GM12878 (cell line): ENCODE measurements at regions not wholly inside any gene's neighbourhood (a gene's known extent, or its start where the extent isn't known, plus 50 kb on each side); places are given as distances from the start of the nearest gene placed in this dataset.

ENCODE experiments used
- ATAC-seq: fragments of 200-7000 bp; cut with Tn5 transposase; 3 replicates; pipeline ENCODE4 v1.9.1; 2020; ENCODE audit warnings: mild to moderate bottlenecking, moderate library complexity
- BruUV-seq: library from RNA; stranded (reverse); fragments of 400-500 nt; replicated peaks from 2 replicates; lab custom pipeline; 2021; lab: Mats Ljungman, UMichigan
- CTCF ChIA-PET: fragments of 300-600 bp; sonication (Branson Sonifier 250); formaldehyde crosslinking; extraction: SDS; loops from one replicate; lab custom pipeline; 2021; ENCODE audit warnings: inconsistent platforms; lab: Yijun Ruan, JAX
- POLR2A ChIA-PET: fragments of 350-600 bp; formaldehyde crosslinking; extraction: SDS; loops from one replicate; lab custom pipeline; 2021; ENCODE audit warnings: inconsistent platforms; lab: Charles Lee
- RAD21 ChIA-PET: fragments of 300-600 bp; sonication (Branson Sonifier 250); formaldehyde crosslinking; loops from one replicate; lab custom pipeline; 2023; ENCODE audit warnings: antibody characterized with exemption; ENCODE audit not compliant: unreplicated experiment; lab: Charles Lee
- SMC1A ChIA-PET: fragments of 300-600 bp; sonication (Branson Sonifier 250); formaldehyde crosslinking; loops from one replicate; lab custom pipeline; 2023; ENCODE audit not compliant: unreplicated experiment, uncharacterized antibody; lab: Charles Lee
- DNase-seq: peaks from one replicate; pipeline ENCODE4 v3.0.0-alpha.2; 2011; ENCODE audit warnings: low read depth, low spot score
- FAIRE-seq: peaks from 3 replicates; lab custom pipeline; 2011; peaks lifted over from hg19 to GRCh38; lab: Jason Lieb, UNC
- H2AFZ ChIP-seq: 2 replicates; pipeline ENCODE4 v1.6.0; 2011; ENCODE audit warnings: low read depth, low read length, control low read depth; ENCODE audit not compliant: control insufficient read depth
- H3K27ac ChIP-seq: 2 replicates; pipeline ENCODE4 v1.5.1; 2011; ENCODE audit warnings: control low read depth; ENCODE audit not compliant: control insufficient read depth, insufficient read depth
- H3K27me3 ChIP-seq, 2 experiments: replicated peaks in 1 of 2; 2 replicates each; pipeline versions ENCODE4 v1.6.0 to v1.6.1; 2011; ENCODE audit warnings: low read length in 1 of 2; ENCODE audit not compliant: control insufficient read depth in 2 of 2, insufficient read depth in 2 of 2
- H3K36me3 ChIP-seq, 2 experiments: 2 replicates each; pipeline ENCODE4 v1.5.1; 2011; ENCODE audit warnings: low read length in 1 of 2; ENCODE audit not compliant: control insufficient read depth in 2 of 2, insufficient read depth in 2 of 2
- H3K4me1 ChIP-seq: 2 replicates; pipeline ENCODE4 v1.6.1; 2011; ENCODE audit warnings: mild to moderate bottlenecking, low read length, moderate library complexity, mixed read lengths; ENCODE audit not compliant: control insufficient read depth, insufficient read depth
- H3K4me2 ChIP-seq: 2 replicates; pipeline ENCODE4 v1.6.0; 2011; ENCODE audit warnings: control low read depth; ENCODE audit not compliant: control insufficient read depth, insufficient read depth
- H3K4me3 ChIP-seq: fragments of 200-600 bp; sonication (generic); 2 replicates; pipeline ENCODE4 v1.5.1; 2016
- H3K79me2 ChIP-seq: 2 replicates; pipeline ENCODE4 v1.6.0; 2011; ENCODE audit warnings: low read length; ENCODE audit not compliant: control insufficient read depth, insufficient read depth
- H3K9ac ChIP-seq: 2 replicates; pipeline ENCODE4 v1.8.0; 2011; ENCODE audit warnings: low read length, control low read depth, mixed read lengths; ENCODE audit not compliant: control insufficient read depth, insufficient read depth
- H3K9me3 ChIP-seq: replicated peaks from 3 replicates; pipeline ENCODE4 v1.5.1; 2011; ENCODE audit warnings: mild to moderate bottlenecking, low read length; ENCODE audit not compliant: control insufficient read depth, insufficient read depth
- H4K20me1 ChIP-seq: 2 replicates; pipeline ENCODE4 v1.6.0; 2011; ENCODE audit not compliant: control insufficient read depth, insufficient read depth
- BRCA1 ChIP-seq: IDR thresholded peaks from 2 replicates; pipeline ENCODE4 v1.6.1; 2011; ENCODE audit warnings: low read depth, low read length, improper control_type of control experiment
- MTA2 ChIP-seq: fragments of 450-650 bp; IDR thresholded peaks from 2 replicates; pipeline ENCODE4 v1.6.1; 2016; ENCODE audit warnings: low read depth, mild to moderate bottlenecking, moderate library complexity
- NKRF ChIP-seq: fragments of 450-650 bp; conservative IDR thresholded peaks from 2 replicates; pipeline ENCODE4 v1.6.1; 2017; ENCODE audit warnings: mild to moderate bottlenecking, moderate library complexity
- RFX5 ChIP-seq: IDR thresholded peaks from 2 replicates; pipeline ENCODE4 v1.6.1; 2011; ENCODE audit warnings: low read depth, low read length, improper control_type of control experiment
- WGBS: methylation state at CpG from one replicate; pipeline ENCODE4 v1.1.6; 2016; ENCODE audit warnings: low lambda C conversion rate; ENCODE audit not compliant: insufficient replicate concordance, insufficient coverage; ENCODE audit errors: missing lambda C conversion rate; 5-methylcytosine and 5-hydroxymethylcytosine counted together
- in situ Hi-C: fragments of 300-500 bp; cut with MboI; formaldehyde crosslinking; loops from 9 replicates; pipeline ENCODE4 v1.14.3; 2018; ENCODE audit warnings: mixed read lengths
- intact Hi-C: fragments of 100-400 bp; cut with micrococcal nuclease; formaldehyde crosslinking; loops from one replicate; pipeline ENCODE4 v1.14.2; 2022; ENCODE audit not compliant: unreplicated experiment
- TF ChIP-seq, protein P1 (sequence below): fragments of 450-650 bp; IDR thresholded peaks from 2 replicates; pipeline ENCODE4 v1.6.1; 2014; ENCODE audit warnings: mild to moderate bottlenecking

DNA sequence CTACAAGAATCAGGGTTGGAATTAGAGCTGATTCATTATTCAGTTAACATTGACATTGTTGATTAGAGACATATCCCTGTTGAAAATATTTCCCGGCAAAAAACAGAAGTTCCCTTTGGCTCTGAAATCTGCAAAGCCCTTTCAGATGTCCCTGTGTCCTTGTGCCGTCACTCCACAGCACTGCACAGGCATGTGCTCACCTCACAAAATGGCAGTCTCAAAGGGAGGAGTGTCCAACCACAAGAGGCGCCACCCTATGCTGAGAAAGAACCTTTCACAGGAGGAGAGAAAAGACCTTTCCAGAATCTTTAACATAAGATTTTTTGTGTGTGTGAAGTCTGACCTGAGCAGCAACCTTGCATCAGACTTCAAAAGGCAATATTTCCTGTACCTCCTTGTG, 112.8 kb upstream of the PRSS3 start:
- POLR2A ChIA-PET = interaction anchor here (0.5 kb wide), 1 partner anchor 476 kb away, joined by 3 read pairs; no protein-coding TSS in a partner anchor
- no peak overlapping the region for H3K4me2 ChIP-seq
- no peak for TF ChIP-seq RFX5
- TF ChIP-seq NKRF = no peak
- TF ChIP-seq, protein P1, sequence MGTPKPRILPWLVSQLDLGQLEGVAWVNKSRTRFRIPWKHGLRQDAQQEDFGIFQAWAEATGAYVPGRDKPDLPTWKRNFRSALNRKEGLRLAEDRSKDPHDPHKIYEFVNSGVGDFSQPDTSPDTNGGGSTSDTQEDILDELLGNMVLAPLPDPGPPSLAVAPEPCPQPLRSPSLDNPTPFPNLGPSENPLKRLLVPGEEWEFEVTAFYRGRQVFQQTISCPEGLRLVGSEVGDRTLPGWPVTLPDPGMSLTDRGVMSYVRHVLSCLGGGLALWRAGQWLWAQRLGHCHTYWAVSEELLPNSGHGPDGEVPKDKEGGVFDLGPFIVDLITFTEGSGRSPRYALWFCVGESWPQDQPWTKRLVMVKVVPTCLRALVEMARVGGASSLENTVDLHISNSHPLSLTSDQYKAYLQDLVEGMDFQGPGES = no peak
- no peak for TF ChIP-seq BRCA1
- TF ChIP-seq MTA2 = no peak
- no peak overlapping the region for H3K4me3 ChIP-seq
- peaks cover 0 to 5% of the 10 kb centered on the region in 2 experiments; a peak in 1 of 4 replicates for H3K27me3 ChIP-seq
- no peaks in the 10 kb centered on the region for H3K4me1 ChIP-seq
- WGBS = 75% methylated on average over 3 of the region's 3 CpGs
- intact Hi-C loops (no loop called here), in situ Hi-C loops (no loop called here)
- no peaks in the 10 kb centered on the region for H3K9me3 ChIP-seq
- ATAC-seq = no peak
- no TSS peak for BruUV-seq
- CTCF ChIA-PET = interaction anchor here (0.6 to 1.5 kb wide), 3 partner anchors 12 to 373 kb away, joined by 3 to 4 read pairs (median 3); no protein-coding TSS in a partner anchor
- H4K20me1 ChIP-seq = no peaks in the 10 kb centered on the region
- H3K36me3 ChIP-seq = no peaks in the 10 kb centered on the region
- FAIRE-seq = no peak
- no peak overlapping the region for H3K27ac ChIP-seq
- RAD21 ChIA-PET = no interaction called here
- H2AFZ ChIP-seq = no peak overlapping the region
- SMC1A ChIA-PET = no interaction called here
- no peak for DNase-seq
- no peaks in the 10 kb centered on the region for H3K79me2 ChIP-seq
- H3K9ac ChIP-seq = no peak overlapping the region
